NOMO-1 treated with DMSO at 0.1 percent for 48 hours (cell line): ENCODE measurements at regions not wholly inside any gene's neighbourhood (a gene's known extent, or its start where the extent isn't known, plus 50 kb on each side); places are given as distances from the start of the nearest gene placed in this dataset.
A peak's percentile ranks its signal among the peaks of the same experiment; 100 is the strongest.
"Not testable (repeated sequence)": the region's sequence is repeated elsewhere in the genome, so short reads cannot be mapped to it uniquely, and the experiment has no call there.

ENCODE experiments used
- DNase-seq: peaks from one replicate; lab custom pipeline; 2025; ENCODE audit not compliant: unreplicated experiment; lab: John Stamatoyannopoulos, UW

- not testable (repeated sequence) for DNase-seq
Measured at GRCh38 chr7:76971201-76971600, 61.0 kb downstream of the SPDYE17 start.

- DNase-seq: not testable (repeated sequence)
Measured at GRCh38 chr7:76969892-76970291, 62.3 kb downstream of the SPDYE17 start.

- DNase-seq: not testable (repeated sequence)
Measured at GRCh38 chr7:76965731-76966548, 66.2 kb downstream of the SPDYE17 start.

- DNase-seq: not testable (repeated sequence)
Measured at GRCh38 chr7:76964050-76964449, 68.1 kb downstream of the SPDYE17 start.

GRCh38 chr7:76963061-76963460 lies 69.1 kb downstream of the SPDYE17 start:
- DNase-seq: not testable (repeated sequence)

- not testable (repeated sequence) for DNase-seq
Measured at GRCh38 chr7:76960400-76960986, 71.7 kb downstream of the SPDYE17 start.

- not testable (repeated sequence) for DNase-seq
Measured at GRCh38 chr7:76959573-76960399, 72.4 kb downstream of the SPDYE17 start.

- not testable (repeated sequence) for DNase-seq
Measured at GRCh38 chr7:76956531-76956930, 75.6 kb downstream of the SPDYE17 start.

GRCh38 chr7:76955124-76955523 lies 77.0 kb downstream of the SPDYE17 start:
- not testable (repeated sequence) for DNase-seq

GRCh38 chr7:76944603-76945002 lies 87.6 kb downstream of the SPDYE17 start:
- not testable (repeated sequence) for DNase-seq

- not testable (repeated sequence) for DNase-seq
Measured at GRCh38 chr7:76941809-76942765, 90.1 kb downstream of the SPDYE17 start.

GRCh38 chr7:76937781-76938180 lies 94.4 kb downstream of the SPDYE17 start:
- not testable (repeated sequence) for DNase-seq

- DNase-seq: not testable (repeated sequence)
Measured at GRCh38 chr7:76937330-76937729, 94.8 kb downstream of the SPDYE17 start.

- not testable (repeated sequence) for DNase-seq
Measured at GRCh38 chr7:76936346-76936745, 95.8 kb downstream of the SPDYE17 start.

GRCh38 chr7:76934711-76935110 lies 97.5 kb downstream of the SPDYE17 start:
- not testable (repeated sequence) for DNase-seq

- not testable (repeated sequence) for DNase-seq
Measured at GRCh38 chr7:76932957-76933356, 99.2 kb downstream of the SPDYE17 start.

GRCh38 chr7:76931441-76931840 lies 100.7 kb downstream of the SPDYE17 start:
- not testable (repeated sequence) for DNase-seq

- DNase-seq: not testable (repeated sequence)
Measured at GRCh38 chr7:76930416-76930815, 101.7 kb downstream of the SPDYE17 start.

- DNase-seq: not testable (repeated sequence)
Measured at GRCh38 chr7:76928751-76929150, 103.4 kb downstream of the SPDYE17 start.

GRCh38 chr7:76927741-76928393 lies 104.3 kb downstream of the SPDYE17 start:
- DNase-seq: peak; percentile 59
